ENCODE measurements at regions not wholly inside any gene's neighbourhood (a gene's known extent, or its start where the extent isn't known, plus 50 kb on each side); places are given as distances from the start of the nearest gene placed in this dataset.
"Not testable (repeated sequence)": the region's sequence is repeated elsewhere in the genome, so short reads cannot be mapped to it uniquely, and the experiment has no call there.

DNA sequence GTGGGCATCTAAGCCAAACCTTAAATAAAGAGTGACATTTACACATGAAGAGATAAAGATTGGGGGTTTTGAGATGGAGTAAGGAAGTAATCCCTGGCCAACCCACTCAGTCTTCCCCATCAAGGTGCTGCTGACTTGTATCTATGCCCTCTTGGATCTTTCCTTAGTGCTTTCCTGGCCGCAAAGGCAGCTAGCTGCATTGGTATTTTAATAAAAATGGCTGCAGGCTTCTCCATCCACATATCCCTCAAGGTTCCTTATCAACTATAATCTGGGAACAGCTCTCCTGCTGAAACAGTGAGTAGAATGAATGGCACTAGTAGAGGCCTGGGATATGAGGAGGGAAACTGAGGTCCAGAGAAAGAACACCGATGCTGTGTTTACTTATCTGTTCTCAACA lies 122.2 kb upstream of the ANKRD28 start:
- DNase-seq (ENCODE audit: low spot score) = no peak
- Mint-ChIP-seq H3K36me3 (ENCODE audit: low read depth) (no peaks in the 10 kb centered on the region), H3K27ac (no peak overlapping the region), H3K9me3 (no peaks in the 10 kb centered on the region), H3K4me1 (ENCODE audit: low read depth) (no peaks in the 10 kb centered on the region), H3K27me3 (ENCODE audit: insufficient read depth) (peaks cover 8% of the 10 kb centered on the region), H3K4me3 (no peak overlapping the region)
- intact Hi-C loops (cut with micrococcal nuclease) = no loop called here

GRCh38 chr3:15923640-15924405 lies 126.0 kb upstream of the ANKRD28 start:
- Mint-ChIP-seq H3K4me3 (no peak overlapping the region), H3K9me3 (no peaks in the 10 kb centered on the region), H3K27ac (no peak overlapping the region), H3K4me1 (ENCODE audit: low read depth) (no peaks in the 10 kb centered on the region), H3K27me3 (ENCODE audit: insufficient read depth) (peaks cover 6% of the 10 kb centered on the region), H3K36me3 (ENCODE audit: low read depth) (no peaks in the 10 kb centered on the region)
- intact Hi-C loops (cut with micrococcal nuclease) = no loop called here
- DNase-seq (ENCODE audit: low spot score) = no peak

DNA sequence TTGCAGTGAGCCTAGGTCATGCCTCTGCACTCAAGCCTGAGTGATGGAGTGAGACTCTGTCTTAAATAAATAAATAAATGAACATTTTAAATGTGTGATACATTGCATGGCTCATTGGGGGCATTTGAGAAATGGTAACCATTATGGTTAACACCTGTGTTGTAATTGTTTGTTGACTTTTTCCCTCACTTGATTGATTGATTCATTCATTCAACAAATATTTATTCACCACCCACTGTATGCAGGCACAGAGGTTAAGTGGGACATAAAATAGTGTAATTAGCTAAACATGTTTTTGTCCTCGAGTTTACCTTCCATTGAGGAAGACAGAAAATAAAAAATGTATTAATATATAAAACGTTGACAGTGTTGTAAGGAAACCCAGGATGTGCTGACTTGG lies 127.1 kb upstream of the ANKRD28 start:
- no peaks in the 10 kb centered on the region for H3K36me3 Mint-ChIP-seq (ENCODE audit: low read depth)
- H3K4me3 Mint-ChIP-seq = no peak overlapping the region
- intact Hi-C loops (cut with micrococcal nuclease) = no loop called here
- no peaks in the 10 kb centered on the region for H3K4me1 Mint-ChIP-seq (ENCODE audit: low read depth)
- no peak overlapping the region for H3K27ac Mint-ChIP-seq
- H3K27me3 Mint-ChIP-seq (ENCODE audit: insufficient read depth) = peaks cover 6% of the 10 kb centered on the region
- H3K9me3 Mint-ChIP-seq = no peaks in the 10 kb centered on the region
- DNase-seq (ENCODE audit: low spot score) = no peak

DNA sequence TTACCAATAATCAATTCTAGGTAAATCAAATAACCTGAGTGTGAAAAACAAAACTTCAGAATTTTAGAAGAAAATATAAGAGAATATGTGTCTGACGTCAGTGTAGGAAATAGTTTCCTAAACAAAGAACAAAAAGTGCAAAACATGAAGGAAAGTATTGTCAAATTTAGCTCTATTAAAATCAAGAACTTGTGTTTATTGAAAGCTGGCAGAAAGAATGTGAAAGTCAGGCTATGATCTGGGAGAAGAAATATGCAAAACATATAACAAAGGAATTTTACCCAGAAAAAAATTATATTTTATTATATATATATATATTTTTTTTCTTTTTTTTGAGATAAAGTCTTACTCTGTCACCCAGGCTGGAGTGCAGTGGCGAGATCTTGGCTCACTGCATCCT lies 129.1 kb upstream of the ANKRD28 start:
- no peak for DNase-seq (ENCODE audit: low spot score)
- no peaks in the 10 kb centered on the region for H3K9me3 Mint-ChIP-seq
- no peak overlapping the region for H3K27ac Mint-ChIP-seq
- H3K4me3 Mint-ChIP-seq = no peak overlapping the region
- no peaks in the 10 kb centered on the region for H3K36me3 Mint-ChIP-seq (ENCODE audit: low read depth)
- H3K27me3 Mint-ChIP-seq (ENCODE audit: insufficient read depth) = peaks cover 4% of the 10 kb centered on the region
- intact Hi-C loops (cut with micrococcal nuclease) = no loop called here
- no peaks in the 10 kb centered on the region for H3K4me1 Mint-ChIP-seq (ENCODE audit: low read depth)

GRCh38 chr3:15927969-15928368 lies 130.2 kb upstream of the ANKRD28 start:
- H3K4me1 Mint-ChIP-seq (ENCODE audit: low read depth) = no peaks in the 10 kb centered on the region
- H3K27ac Mint-ChIP-seq = no peak overlapping the region
- intact Hi-C loops (cut with micrococcal nuclease) = no loop called here
- no peak overlapping the region for H3K4me3 Mint-ChIP-seq
- DNase-seq (ENCODE audit: low spot score) = no peak
- no peaks in the 10 kb centered on the region for H3K9me3 Mint-ChIP-seq
- peaks cover 4% of the 10 kb centered on the region for H3K27me3 Mint-ChIP-seq (ENCODE audit: insufficient read depth)
- no peaks in the 10 kb centered on the region for H3K36me3 Mint-ChIP-seq (ENCODE audit: low read depth)

DNA sequence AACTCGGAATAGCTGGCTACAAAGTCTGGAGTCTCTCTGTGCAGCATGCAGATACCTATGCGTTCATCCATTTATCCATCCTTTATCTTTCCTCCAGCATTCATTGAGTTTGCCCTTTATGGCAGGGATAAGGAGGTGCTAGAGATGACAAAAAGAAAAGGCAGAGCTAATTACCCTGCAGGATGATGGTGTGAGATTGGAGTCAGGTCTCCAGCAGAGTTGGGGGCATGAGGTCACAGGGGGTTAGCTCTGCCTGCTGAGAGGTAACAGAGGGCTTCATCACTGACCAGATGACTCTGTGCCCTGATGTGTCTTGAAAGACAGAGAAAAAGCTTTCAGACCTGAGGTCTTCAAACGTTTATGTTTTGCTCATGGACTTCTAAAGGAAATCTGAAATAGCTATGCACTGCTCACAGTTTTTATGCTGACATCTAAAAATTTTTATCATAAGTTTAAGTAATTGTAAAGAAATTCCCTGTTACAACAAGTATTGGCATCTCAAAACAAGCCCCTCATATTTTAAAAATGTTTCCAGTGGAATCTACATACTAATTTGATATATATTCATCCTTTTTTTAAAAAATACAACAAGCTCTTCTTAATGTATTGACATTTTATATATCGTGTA lies 132.3 kb upstream of the ANKRD28 start:
- Mint-ChIP-seq H3K4me3 (no peak overlapping the region), H3K4me1 (ENCODE audit: low read depth) (no peaks in the 10 kb centered on the region), H3K27me3 (ENCODE audit: insufficient read depth) (no peaks in the 10 kb centered on the region), H3K36me3 (ENCODE audit: low read depth) (no peaks in the 10 kb centered on the region), H3K27ac (no peak overlapping the region), H3K9me3 (no peaks in the 10 kb centered on the region)
- no peak for DNase-seq (ENCODE audit: low spot score)
- intact Hi-C loops (cut with micrococcal nuclease) = no loop called here

GRCh38 chr3:15932348-15933300 lies 134.8 kb upstream of the ANKRD28 start:
- Mint-ChIP-seq H3K27ac (no peak overlapping the region), H3K36me3 (ENCODE audit: low read depth) (no peaks in the 10 kb centered on the region), H3K4me3 (no peak overlapping the region), H3K27me3 (ENCODE audit: insufficient read depth) (no peaks in the 10 kb centered on the region), H3K9me3 (no peaks in the 10 kb centered on the region), H3K4me1 (ENCODE audit: low read depth) (no peaks in the 10 kb centered on the region)
- no peak for DNase-seq (ENCODE audit: low spot score)
- intact Hi-C loops (cut with micrococcal nuclease) = no loop called here

DNA sequence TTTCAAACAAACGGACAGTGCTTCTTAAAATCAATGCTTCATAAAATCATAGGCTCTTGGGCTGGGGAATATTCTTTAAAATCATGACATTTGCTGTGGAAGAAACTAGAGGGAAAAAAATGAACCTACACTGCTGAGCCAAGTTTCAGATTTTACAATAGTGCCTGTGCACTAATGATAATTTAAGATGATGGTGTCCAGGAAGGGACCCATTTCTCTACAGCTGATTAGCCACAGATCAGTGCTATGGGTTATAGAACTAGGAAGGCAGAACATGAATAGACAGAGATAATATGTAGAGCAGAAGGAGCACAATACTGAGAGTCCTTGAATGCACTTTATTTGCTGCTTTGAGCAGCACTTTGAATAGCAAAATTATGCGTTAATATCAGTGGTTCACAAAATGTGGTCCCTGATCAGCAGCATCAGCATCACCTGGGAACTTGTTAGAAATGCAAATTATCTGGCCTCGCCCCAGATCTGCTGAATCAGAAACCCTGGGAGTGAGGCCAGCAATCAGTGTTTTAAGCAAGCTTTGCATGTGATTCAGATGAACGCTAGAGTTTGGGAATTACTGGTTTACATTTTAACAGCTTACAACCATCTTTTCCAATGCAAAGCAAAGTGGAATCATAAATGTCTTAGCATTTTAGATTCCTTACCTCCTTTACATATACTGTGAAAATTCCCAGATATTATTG lies 135.8 kb upstream of the ANKRD28 start:
- no peaks in the 10 kb centered on the region for H3K4me1 Mint-ChIP-seq (ENCODE audit: low read depth)
- no peak overlapping the region for H3K4me3 Mint-ChIP-seq
- intact Hi-C loops (cut with micrococcal nuclease) = no loop called here
- DNase-seq (ENCODE audit: low spot score) = no peak
- H3K27me3 Mint-ChIP-seq (ENCODE audit: insufficient read depth) = no peaks in the 10 kb centered on the region
- H3K27ac Mint-ChIP-seq = no peak overlapping the region
- no peaks in the 10 kb centered on the region for H3K9me3 Mint-ChIP-seq
- no peaks in the 10 kb centered on the region for H3K36me3 Mint-ChIP-seq (ENCODE audit: low read depth)

DNA sequence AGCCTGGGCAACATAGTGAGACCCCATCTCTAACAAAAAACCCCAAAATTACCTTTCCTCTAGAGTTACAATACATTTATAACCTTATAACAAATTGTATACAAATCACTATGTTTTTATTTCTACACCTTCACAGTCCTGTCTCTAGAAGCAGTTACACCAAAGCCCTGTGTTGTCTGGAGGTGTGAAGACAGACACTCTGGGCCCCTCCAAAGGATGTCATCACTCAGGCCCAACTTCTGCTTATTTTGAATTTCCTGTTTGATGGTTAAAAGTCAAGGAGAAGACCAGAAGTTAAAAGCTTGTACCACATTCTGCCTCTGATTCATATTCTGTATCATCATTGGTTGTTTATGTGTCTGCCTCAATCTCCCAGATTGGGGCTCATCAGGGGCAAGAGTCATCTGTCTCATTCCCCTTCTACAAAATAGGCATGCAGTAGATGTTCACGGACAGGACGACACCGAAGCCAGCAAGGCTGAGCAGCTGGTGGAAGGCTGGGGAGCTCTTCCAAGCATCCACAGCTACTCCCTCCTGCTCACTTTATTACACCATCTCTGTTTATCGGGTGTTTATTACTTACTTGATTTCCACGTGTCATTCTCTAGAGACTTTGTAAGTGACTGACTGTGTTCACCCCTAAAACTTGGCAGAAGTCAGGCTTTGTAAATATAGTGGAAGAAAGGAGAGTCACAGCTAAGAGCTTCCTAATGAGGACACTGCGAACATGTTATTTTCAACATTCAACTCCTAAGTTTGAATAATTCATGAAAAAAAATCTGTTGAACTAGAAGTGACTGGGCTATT lies 136.8 kb upstream of the ANKRD28 start:
- Mint-ChIP-seq H3K4me3 (no peak overlapping the region), H3K27me3 (ENCODE audit: insufficient read depth) (no peaks in the 10 kb centered on the region), H3K9me3 (no peaks in the 10 kb centered on the region), H3K27ac (no peak overlapping the region), H3K36me3 (ENCODE audit: low read depth) (no peaks in the 10 kb centered on the region), H3K4me1 (ENCODE audit: low read depth) (no peaks in the 10 kb centered on the region)
- intact Hi-C loops (cut with micrococcal nuclease) = no loop called here
- no peak for DNase-seq (ENCODE audit: low spot score)

DNA sequence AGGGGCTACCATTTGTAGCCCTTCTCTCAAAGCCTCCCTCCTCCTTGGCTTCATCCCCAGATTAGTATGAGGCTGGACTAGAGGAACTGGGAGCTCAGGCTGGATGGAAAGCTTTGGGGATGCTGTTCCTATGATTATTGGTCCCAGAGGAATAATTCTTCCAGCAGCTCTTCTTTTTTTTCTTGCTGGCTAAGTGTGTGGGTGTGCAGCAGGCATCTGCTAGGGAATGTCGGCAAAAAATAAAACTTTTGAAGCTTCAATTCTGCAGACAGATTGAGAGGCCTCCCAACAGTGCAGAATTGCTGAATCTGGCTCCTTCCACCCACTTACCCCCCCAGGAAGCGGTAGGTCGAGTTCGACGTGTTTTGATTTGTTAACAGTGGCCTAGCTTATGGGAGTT lies 138.5 kb upstream of the ANKRD28 start:
- no peak overlapping the region for H3K4me3 Mint-ChIP-seq
- no peak for DNase-seq (ENCODE audit: low spot score)
- intact Hi-C loops (cut with micrococcal nuclease) = no loop called here
- no peaks in the 10 kb centered on the region for H3K4me1 Mint-ChIP-seq (ENCODE audit: low read depth)
- no peaks in the 10 kb centered on the region for H3K36me3 Mint-ChIP-seq (ENCODE audit: low read depth)
- H3K9me3 Mint-ChIP-seq = peaks cover 4% of the 10 kb centered on the region
- H3K27me3 Mint-ChIP-seq (ENCODE audit: insufficient read depth) = no peaks in the 10 kb centered on the region
- no peak overlapping the region for H3K27ac Mint-ChIP-seq

DNA sequence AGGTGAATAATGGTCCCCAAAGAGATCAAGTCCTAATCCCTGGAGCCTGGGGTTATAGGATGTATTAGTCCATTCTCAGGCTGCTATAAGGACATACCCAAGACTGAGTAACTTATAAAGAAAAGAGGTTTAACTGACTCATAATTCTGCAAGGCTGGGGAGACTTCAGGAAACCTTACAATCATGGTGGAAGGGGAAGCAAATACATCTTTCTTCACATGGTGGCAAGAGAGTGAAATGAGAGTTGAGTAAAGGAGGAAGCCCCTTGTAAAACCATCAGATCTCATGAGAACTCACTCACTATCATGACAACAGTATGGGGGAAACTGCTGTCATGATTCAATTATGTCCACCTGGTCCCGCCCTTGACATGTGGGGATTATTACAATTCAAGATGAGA lies 142.9 kb upstream of the ANKRD28 start:
- Mint-ChIP-seq H3K4me1 (ENCODE audit: low read depth) (no peaks in the 10 kb centered on the region), H3K9me3 (peaks cover 4% of the 10 kb centered on the region), H3K27me3 (ENCODE audit: insufficient read depth) (no peaks in the 10 kb centered on the region), H3K27ac (no peak overlapping the region), H3K36me3 (ENCODE audit: low read depth) (no peaks in the 10 kb centered on the region), H3K4me3 (no peak overlapping the region)
- no peak for DNase-seq (ENCODE audit: low spot score)
- intact Hi-C loops (cut with micrococcal nuclease) = no loop called here

- intact Hi-C loops (cut with micrococcal nuclease); H3K4me1 Mint-ChIP-seq (ENCODE audit: low read depth); H3K9me3 Mint-ChIP-seq; H3K27me3 Mint-ChIP-seq (ENCODE audit: insufficient read depth); DNase-seq (ENCODE audit: low spot score); H3K27ac Mint-ChIP-seq; H3K36me3 Mint-ChIP-seq (ENCODE audit: low read depth); H3K4me3 Mint-ChIP-seq: not testable (repeated sequence)
These were observed 143.7 kb upstream of the ANKRD28 start for GRCh38 chr3:15941457-15941856.

All from activated T-helper 1 cell treated with anti-CD3 and anti-CD28 coated beads, Interleukin-12 subunit alpha, Interleukin-12 subunit beta, Interleukin-2, Interleukin-4 antibody, amounts not matched to agents 30 ng/mL and 10 ng/mL and 1 ng/mL, durations not matched to agents 14 hours and 24 hours and 36 hours (primary cell).